Activated T-cell treated with anti-CD3 and anti-CD28 coated beads, Interleukin-2, amount 50 U/mL, for 48 hours (primary cell): ENCODE measurements at regions not wholly inside any gene's neighbourhood (a gene's known extent, or its start where the extent isn't known, plus 50 kb on each side); places are given as distances from the start of the nearest gene placed in this dataset.

Experiments
- DNase-seq, 2 experiments: peaks; one replicate each; pipeline ENCODE4 v3.0.0-alpha.2; 2020

DNA sequence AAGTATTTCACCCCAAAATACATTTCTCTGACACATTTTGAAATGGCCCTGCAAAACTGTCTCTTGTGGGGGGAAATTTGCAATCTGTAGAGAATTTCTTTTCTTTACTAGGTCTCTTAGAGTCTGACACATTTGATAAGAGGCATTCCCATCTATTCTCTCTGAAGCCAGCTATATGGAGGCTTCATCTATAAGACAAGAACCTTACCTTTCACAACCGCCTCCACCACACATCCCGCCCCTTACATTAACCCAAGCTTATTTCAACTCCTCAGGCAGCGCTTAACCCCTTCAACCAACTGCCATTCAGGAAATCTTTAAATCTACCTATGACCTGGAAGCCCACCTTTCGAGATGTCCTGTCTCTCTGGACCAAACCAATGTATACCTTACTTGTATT lies 829.5 kb downstream of the TLE4 start:
- DNase-seq = no peak

DNA sequence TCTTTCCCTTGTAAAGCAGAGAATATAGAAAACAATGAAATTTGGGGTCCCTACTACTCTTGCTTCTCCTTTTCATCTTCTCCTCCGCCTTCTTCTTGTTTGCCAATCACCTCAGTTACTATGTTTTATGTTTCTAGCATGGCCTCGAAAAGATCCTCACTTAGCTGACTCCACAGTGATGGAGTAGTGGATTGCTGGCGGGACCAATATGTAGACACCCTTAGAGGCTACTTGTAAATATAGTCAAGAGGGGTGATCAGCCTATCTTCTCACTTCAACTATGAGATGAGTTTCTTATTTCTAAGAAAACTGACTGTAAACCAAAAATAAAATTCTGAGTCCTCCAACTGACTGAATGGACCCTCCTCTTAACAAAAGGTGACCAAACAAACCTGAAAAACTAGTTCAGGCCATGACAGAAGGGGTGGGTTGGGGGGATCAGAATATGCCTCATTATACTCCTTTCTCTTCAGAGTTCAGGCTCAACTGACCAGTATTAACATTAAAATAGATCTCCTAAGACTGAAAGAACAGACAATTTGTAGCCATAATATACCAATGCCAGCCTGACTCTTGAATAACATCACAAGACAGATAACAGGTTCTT lies 829.0 kb downstream of the TLE4 start:
- DNase-seq = no peak

DNA sequence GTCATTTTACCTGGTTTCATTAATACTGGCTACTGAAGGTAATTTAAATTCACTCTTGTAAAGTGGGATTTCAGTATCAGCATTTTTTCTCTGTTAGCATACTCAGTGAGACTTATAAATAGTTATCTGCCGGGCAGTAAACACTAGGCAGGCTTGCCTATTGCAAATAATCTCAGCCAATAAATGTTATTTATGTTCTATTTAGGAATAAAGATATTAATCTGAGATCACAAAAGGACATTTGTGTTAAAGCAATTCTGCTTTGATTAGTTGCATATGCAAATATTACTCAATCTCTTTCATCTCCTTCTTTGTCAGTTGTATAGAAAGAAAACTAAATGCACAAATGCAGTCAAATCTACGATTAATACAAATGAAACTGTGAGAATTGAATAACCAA lies 827.8 kb downstream of the TLE4 start:
- DNase-seq = no peak

DNA sequence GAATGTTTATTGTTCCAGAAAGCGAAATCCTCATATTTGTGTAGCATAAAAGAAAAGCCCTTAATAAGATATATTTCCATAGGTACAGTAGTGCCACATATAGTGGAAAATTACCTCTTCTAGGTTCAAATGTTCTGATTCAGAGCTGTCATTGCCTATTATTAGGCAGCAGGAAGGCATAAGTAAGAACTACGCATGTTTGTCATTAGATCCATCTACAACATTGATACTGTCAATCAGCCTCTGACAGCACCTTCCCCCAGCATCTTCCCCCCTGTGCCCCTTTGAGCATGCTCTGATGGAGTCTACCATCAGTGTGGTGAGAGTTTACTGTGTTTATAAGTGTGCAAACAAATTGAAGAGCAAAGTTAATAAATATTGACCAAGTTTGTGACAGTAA lies 816.1 kb downstream of the TLE4 start:
- no peak for DNase-seq

DNA sequence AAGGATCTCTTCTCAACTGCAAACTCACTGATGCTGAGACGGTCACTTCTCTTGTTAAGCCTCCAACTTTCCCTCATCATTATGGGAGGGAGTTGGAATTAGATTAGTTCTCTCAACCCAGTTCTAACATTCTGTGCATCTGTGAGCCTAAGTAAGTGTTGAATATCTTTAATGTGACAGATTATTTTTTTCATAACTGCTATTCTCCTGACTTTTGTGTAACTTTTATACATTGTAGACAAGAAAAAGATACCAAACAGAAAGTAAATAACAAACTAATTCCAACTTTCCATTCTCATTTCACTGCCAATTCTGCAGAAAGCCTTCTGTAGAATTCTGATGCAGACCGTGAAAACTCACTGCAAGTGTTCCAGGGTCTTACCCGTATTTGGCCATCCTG lies 813.5 kb downstream of the TLE4 start:
- DNase-seq = no peak

DNA sequence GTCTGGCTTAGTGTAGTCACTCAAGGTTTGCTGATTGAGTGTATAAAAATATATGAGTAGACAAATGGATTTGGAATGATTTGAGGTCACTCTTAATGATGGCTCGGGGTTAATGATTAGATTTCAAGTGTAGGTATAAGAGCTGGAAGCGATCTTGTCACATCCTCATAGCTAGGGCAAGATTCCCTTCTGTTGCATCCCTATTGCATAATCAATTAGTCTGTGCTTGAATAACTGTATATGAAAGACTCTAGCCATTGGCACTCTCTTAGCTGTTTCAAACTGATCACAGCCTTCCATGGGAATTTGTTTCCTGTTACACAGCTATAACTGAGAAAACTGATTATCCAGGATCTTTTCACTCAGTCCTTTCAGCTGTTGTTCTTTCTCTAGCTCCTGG lies 811.6 kb downstream of the TLE4 start:
- no peak for DNase-seq

DNA sequence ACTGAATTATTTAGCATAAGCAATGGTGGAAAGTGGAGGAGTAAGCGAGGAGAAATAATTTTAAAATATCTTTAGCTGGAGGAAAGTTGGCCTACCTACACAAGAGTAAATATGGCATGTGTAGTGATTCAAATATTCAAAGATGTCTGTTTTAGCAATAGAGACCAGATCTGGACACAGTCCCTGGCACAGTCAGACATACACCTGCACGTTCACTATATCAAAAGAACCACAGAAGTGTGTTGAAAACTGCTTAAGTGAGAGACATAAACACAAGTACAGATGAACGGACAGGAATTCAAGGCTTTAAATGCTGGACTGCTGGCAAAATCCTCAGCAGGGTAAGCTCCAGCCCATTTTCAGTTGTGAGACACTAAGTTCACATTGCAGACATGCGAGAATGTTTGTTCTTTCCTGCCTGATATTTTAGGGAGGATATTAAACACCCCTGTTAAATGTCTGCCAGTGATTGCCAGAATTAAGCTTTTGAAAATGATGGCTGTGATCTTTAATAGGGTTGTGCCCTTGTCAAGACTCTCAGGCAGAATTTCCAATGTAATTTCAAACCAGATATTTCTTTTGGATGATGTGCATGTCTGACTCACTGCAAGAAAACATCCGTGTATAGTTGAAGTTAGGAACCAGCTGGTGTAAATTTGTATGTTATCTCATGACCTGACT lies 810.6 kb downstream of the TLE4 start:
- DNase-seq = no peak

DNA sequence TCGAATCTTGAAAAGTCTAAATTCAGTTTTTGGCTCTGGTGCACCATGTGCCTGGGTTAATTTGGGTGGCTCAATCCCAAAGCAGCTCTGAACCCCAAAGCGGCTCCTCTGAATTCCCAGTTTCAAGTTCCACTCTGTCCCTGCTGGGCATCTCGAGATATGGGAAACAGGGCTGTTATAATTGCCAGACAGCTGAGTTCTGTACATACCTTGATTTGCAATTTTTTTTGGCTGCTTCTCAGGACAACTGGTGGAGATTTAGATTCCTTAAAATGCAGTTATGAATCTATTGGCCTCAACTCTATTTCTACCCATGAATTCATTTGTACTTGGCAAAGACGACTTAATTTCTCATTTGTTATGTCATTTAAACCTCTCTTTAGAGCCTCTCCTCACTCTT lies 808.5 kb downstream of the TLE4 start:
- no peak for DNase-seq

DNA sequence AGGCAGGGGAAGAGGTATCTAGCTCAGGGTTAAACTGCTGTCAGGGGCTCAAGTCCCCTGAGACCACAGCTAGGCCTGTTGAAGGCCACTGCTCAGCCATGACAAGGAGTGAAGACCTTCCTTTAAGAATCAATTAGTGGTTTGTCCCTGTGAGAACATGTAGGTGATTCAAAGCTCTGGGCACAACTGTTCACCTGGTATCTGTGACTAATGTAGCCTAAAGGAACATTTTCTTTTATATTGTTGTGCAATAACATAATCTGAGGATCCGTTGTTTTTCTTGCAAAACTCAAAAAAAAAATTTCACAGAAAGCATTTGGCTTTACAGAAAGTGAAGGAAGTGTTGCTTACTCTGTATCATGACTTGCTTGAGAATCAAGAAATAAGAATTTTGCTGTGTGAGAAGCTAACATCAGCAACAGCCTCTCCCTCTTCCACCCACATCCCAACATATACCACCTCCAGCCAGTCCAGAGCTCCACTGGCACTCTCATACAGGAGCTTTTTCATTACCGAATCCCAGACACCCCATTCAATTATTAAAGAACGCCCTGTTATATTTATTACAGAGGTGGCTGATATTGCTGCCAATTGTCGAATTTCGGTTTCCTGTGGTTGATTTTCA lies 807.0 kb downstream of the TLE4 start:
- DNase-seq = no peak

DNA sequence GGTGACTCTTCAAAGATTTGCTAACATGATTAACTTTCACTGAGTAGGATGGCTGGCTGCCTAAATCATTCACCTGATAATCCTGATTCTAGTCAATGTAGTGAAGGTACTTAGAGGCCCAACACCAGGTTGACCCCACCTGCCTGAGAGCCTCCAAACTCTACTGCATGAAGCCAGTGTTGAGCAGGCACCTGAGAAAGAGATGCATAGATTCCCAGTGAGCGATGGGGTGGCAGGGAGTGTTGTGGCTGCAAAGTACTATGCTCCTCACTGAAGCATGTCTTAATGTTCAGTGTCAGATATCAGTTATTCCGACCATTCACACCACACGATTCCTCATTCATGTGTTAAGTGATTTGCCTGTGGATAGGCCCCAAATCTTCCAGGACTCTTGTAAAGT lies 804.4 kb downstream of the TLE4 start:
- no peak for DNase-seq

DNA sequence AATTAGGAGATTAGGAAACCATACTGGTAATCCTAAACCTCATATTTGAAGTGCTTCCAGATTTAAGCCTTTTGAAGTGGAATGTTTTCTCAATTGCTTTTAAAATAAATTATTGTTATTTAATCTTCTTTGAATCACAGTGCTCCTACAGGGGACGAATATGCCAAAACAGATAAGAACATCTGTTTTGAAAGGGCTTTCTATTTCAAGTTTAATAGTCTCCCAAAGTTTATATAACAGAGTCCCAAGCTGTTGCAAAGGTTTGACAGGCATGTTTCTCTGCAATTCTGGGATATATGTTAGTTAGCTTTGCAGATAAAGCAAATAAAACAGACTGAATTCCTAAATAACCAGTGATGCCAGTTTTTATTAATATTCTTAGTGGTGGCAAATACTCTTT lies 803.7 kb downstream of the TLE4 start:
- no peak for DNase-seq

DNA sequence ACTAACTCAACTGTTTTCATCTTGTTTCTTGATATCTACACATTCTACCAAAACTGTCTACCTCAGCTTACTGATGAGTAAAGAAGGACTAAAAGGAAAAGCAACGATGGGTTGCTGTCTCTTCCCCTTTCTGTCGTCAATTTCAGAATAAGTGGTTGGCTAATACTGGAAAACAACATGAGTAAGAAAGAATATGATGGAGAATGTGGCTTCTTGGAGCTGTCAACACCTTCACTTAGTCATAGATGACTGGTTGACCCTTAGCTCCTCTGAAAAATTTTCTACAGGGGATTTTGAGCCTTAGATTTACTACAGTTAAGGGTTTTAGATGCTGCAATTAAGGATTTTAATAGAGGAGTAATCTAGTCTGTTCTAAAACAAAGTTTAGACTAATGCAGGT lies 797.9 kb downstream of the TLE4 start:
- no peak for DNase-seq

DNA sequence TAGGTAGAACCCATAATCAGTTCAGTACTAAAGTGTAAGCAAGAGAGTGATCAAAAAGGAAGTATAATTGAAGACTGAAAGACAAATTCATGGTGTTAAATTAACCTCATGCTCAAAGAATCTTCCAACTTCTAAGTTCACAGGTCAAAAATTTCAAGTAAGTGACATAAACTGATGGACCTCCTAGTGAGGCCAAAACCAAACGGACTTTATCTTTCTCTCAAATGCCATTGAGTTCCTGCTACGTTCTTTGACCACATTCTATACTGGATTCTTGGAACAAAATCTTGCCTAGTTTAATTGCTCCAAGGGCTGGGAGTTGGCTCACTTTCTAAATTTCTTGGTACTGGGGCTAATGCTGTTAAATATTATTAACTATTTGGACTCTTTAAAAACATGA lies 794.9 kb downstream of the TLE4 start:
- DNase-seq = no peak

DNA sequence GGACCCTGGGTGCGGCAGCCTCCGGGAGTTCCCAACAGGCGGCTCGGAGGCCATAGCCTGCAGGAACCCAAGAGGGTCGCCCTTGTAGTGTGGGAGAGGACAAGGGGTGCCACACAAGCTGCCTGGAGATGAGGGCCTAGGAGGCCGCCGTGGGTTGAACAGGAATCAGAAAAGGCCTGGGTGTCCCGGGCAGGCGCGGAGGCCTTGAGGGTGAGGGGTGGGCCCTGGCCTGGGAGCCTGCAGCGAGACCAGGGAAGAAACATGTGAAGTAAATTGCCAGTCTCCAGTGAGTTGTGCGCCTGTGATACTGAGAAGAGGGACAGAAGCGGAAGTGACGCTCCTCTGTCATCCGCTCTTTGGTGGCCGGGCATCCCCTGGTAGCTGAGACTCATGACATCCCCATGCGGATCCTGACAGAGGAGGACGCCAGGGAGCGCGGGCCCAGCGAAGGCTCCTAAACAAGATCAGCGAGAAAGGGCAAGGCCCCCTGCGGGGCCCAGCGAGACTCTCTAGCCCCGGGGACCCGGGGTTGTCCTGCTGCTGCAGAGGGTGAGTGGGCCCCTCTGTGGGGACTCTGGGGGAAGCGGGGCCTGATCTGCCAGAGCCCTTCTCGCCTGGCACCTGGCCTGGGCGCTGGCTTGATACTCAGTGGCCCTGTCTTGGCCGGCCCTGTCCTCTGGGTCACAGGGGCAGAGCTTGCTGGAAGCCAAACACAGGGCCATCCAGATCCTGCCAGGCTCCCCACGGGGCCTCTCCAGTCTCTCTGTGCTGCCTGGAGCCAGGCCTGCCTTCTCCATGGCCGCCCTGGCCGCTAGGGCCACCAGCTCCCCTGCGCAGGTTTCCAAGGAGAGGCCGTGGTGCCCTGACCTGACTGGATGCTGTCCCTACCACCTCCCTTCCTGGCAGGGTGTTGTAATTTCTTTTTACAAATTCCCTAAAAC lies 788.4 kb downstream of the TLE4 start:
- no peak for DNase-seq

DNA sequence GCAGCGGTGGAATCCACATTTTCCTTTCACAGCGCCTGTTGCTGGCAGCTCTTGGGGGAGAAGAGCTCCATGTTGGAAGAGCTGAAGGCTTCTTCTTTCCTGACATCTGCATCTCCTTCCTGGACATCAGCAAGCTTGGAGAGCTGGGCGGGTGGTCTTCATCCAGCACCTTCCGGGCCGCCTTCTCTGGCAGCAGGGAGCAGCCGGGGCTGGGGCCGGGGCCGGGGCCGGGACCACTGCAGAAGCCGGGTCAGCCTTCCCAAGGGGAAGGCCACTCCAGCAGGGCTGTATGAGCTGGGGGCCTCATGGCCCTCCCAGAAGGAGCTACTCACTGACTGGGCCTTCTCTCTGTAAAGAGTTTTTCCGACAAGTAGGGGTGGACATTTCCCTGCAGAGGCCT lies 787.5 kb downstream of the TLE4 start:
- no peak for DNase-seq

DNA sequence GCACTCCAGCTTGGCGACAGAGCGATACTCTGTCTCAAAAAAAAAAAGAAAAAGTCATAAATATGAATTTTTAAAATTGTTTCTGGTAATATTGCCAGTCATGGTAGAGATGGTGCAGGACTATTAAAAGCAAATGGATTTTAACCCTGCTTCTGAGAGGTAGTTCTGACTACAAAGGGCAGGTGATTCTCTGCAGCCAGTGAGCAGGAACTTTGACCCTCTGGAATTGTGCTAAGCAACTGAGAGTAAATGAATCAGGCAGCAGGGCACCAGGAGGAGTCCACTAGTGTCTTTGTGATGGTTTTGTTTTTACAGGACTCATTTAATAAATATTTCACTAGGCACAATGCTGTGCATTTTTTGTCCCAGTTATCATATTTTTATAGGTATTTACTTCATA lies 781.2 kb downstream of the TLE4 start:
- no peak for DNase-seq

DNA sequence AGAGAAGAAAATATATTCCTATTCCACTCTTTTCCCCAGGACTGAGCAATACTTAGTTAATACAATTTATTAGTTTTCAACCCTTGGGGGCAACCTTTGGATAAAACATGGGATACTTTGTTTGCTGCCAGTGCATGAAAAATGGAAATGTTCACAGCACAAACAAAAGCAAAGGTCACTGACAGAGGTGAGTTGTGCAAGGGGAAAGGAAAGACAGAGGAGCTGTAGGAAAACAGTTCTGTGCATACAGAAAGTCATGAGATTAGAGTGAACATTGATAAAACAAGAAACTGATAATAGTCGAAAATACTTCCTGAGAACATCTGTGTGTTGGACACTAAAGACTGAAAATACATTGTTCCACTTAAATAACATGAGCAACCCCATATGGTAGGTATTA lies 779.8 kb downstream of the TLE4 start:
- no peak for DNase-seq

DNA sequence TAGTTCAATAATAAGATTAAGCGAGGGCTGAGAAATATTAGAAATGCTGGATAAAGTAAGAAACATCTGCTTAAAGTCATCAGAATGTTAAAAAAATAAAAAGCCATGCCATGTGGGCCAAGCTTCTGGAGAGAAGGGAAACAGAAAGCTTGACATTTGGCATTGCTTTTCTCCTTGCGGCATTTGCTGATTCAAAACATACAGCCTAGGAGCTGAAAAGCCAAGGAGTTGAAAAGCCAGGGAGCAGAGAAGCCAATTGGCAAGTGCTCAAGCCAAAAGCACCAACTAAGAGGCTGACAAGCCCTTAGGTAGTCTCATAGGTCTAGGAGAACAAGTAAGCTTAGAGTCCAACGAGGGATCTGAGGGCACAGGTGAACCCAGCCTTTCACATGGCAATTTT lies 754.3 kb downstream of the TLE4 start:
- DNase-seq = no peak

DNA sequence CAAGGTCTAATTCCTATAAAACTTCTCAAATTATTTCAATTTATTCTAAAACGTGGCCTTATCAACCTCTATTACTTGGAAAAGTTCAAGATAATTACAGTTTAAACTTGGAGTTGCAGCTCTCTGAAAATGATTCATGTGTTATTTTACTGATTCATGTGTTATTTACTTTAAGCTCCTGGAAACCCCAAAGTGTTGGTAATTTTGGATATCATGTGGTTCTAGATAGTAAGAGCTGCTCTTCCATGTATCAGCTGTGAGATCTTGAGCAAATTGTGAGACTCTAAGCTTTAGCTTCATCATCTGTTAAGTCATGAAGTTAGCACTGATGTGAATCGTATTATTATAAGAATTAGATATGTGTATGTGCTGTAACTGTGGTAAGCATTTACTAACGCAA lies 749.2 kb downstream of the TLE4 start:
- no peak for DNase-seq

DNA sequence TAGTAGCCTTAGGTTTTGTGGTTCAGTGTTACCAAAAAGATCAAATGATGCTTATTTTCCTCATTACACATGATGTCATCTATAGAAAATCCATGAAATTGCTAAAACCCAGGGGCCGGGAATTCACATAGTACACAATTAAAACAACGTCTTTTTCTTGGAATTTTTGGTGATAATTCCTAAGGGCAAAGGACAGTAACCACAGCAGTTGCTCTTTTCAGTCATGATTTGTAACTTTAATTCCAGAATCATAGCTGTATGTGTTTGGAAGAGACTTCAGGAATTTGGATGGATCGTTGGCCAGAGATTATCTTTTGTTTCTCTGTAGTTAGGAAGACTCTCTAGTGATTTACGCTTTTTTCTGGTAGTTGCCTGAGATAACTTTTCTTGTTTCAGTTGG lies 748.7 kb downstream of the TLE4 start:
- DNase-seq = no peak

DNA sequence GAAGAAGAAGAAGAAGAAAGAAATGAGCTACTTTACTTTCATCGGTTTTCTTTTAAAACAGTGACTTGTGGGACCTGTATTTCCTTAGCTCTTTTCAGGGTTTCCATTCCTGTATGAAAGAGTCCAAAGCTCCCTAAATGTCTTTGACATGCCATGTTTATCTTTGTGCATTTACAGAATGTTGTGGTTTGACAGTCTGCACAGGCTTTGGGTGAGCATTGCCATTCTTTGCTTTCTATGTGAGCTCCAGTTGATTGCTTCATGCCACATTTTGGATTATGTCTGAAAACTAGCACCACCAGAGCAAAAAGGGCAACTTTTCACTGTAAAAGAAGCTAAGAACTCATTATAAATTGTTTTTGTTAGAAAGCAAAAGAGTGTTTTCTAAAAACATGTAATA lies 733.4 kb downstream of the TLE4 start:
- no peak for DNase-seq

DNA sequence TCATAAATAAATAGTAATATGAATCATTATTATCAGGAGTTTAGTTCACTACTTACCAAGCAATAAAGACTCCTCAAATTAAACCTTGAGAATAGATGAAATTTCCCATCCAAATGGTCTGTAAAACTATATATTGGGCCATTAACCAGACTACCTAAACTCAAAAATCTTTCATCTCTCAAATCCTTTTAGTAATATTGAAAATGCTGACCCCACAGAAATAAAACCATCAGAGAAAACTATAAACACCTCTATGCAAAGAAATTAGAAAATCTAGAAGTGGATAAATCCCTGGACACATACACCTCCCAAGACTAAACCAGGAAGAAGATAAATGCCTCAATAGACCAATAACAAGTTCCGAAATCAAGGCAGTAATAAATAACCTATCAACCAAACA lies 723.2 kb downstream of the TLE4 start:
- no peak for DNase-seq

DNA sequence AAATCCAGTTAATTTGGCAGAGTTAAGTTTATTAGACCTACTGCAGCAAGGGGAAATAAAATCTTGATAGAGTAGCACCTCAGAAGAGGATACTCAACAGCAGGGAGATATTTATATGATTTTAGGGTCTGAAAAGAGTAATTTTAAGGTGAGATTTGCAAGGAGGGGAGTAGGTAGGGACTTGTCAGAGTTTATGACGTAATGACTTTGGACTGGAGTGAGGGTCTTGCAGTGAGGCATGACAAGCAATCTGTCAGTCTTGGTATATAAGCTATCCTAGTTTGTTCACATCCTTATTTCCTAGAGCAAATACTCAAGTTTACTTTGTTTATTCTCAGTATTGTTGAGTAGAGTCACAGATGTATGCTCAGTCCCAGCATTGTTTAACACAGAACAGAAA lies 722.6 kb downstream of the TLE4 start:
- no peak for DNase-seq

DNA sequence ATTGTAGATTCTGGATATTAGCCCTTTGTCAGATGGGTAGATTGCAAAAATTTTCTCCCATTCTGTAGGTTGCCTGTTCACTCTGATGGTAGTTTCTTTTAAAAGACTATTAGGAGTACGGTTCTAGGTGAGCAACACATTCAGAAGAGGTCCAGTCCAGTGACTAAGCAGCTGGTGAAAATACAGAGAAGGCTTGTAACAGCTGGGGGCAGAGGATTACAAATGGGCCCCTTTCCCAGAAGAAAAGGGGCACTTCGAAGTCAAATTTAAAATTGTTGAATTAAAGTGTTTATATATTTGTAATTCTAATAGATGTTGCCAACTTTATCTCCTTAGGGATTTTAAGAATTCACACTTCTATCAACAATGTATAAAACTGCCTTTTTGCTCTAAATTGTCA lies 720.5 kb downstream of the TLE4 start:
- no peak for DNase-seq
